Spleen (tissue), 11 donors: ENCODE measurements at regions not wholly inside any gene's neighbourhood (a gene's known extent, or its start where the extent isn't known, plus 50 kb on each side); places are given as distances from the start of the nearest gene placed in this dataset.

ENCODE experiments used
- DNase-seq: peaks from one replicate; pipeline ENCODE4 v3.0.0-alpha.2; 2020
- H3K27ac ChIP-seq, 8 donors: fragments of 200-600 bp; sonication (generic) in 7 of 8; 1 replicate in 4 of 8; 2 replicates in 4 of 8; pipeline versions ENCODE4 v1.5.0 to v1.8.0; 2016 to 2021; ENCODE audit warnings: inconsistent platforms in 4 of 8, mild to moderate bottlenecking in 4 of 8, moderate library complexity in 1 of 8
- H3K27me3 ChIP-seq, 7 donors: fragments of 200-600 bp; sonication (generic) in 6 of 7; replicated peaks in 1 of 7; 1 replicate in 4 of 7; 2 replicates in 3 of 7; pipeline versions ENCODE4 v1.5.0 to v1.8.0; 2016 to 2021; ENCODE audit warnings: inconsistent platforms in 3 of 7, mild to moderate bottlenecking in 1 of 7
- H3K36me3 ChIP-seq, 6 donors: fragments of 200-600 bp; sonication (generic) in 5 of 6; 1 replicate in 4 of 6; 2 replicates in 2 of 6; pipeline versions ENCODE4 v1.5.0 to v1.8.0; 2016 to 2021; ENCODE audit warnings: inconsistent platforms in 2 of 6
- H3K4me1 ChIP-seq, 6 donors: fragments of 200-600 bp; sonication (generic) in 5 of 6; 1 replicate in 3 of 6; 2 replicates in 3 of 6; pipeline versions ENCODE4 v1.5.0 to v1.8.0; 2016 to 2021; ENCODE audit warnings: inconsistent platforms in 3 of 6
- H3K4me3 ChIP-seq, 8 donors: fragments of 200-600 bp; sonication (generic) in 7 of 8; 1 replicate in 4 of 8; 2 replicates in 4 of 8; pipeline versions ENCODE4 v1.5.0 to v1.8.0; 2016 to 2021; ENCODE audit warnings: inconsistent platforms in 4 of 8, mild to moderate bottlenecking in 4 of 8, moderate library complexity in 2 of 8
- H3K9me3 ChIP-seq, 8 donors: fragments of 200-600 bp; sonication (generic) in 7 of 8; 1 replicate in 4 of 8; 2 replicates in 4 of 8; pipeline versions ENCODE4 v1.5.0 to v1.8.0; 2016 to 2021; ENCODE audit warnings: inconsistent platforms in 4 of 8
- POLR2A ChIP-seq, 3 donors: fragments of 450-650 bp; IDR thresholded peaks; one replicate each; pipeline ENCODE4 v1.5.1; 2017; ENCODE audit warnings: antibody characterized with exemption in 3 of 3, mild to moderate bottlenecking in 1 of 3
- POLR2AphosphoS5 ChIP-seq, 3 donors: sonication (generic); formaldehyde crosslinking; IDR thresholded peaks; one replicate each; pipeline ENCODE4 v1.5.1; 2017; ENCODE audit warnings: antibody characterized with exemption in 3 of 3
- WGBS, 5 donors: extraction: QIAGEN DNeasy Blood & Tissue Kit in 3 of 5; methylation state at CpG; one replicate each; pipeline versions ENCODE4 v1.1.5 to v1.1.7; 2013 to 2018; 5-methylcytosine and 5-hydroxymethylcytosine counted together
- intact Hi-C: fragments of 100-400 bp; cut with DNase I; formaldehyde crosslinking; loops from one replicate; pipeline ENCODE4 v1.15.0; 2023; ENCODE audit warnings: low total_unique reads
- TF ChIP-seq, protein P1 (sequence below), 11 experiments: fragments of 200-600 bp in 7 of 11; fragments of 450-650 bp in 4 of 11; sonication (generic) in 4 of 11; IDR thresholded peaks in 8 of 11; conservative IDR thresholded peaks in 3 of 11; 1 replicate in 7 of 11; 2 replicates in 4 of 11; pipeline versions ENCODE4 v1.4.0 to v1.8.0; 2016 to 2021; ENCODE audit warnings: antibody characterized with exemption in 11 of 11, inconsistent platforms in 4 of 11, mild to moderate bottlenecking in 1 of 11
- donor health status: healthy with polysubstance abuse.
- donor health status: DM: no; HTN: no; CAD: no; lungs with moderate emphysema.
- donor health status: DM: no; HTN: no; CAD: no.
- donor health status: Bipolar disorder and iron deficiency.
- donor health status: healthy.
- donor health status: DM: no; HTN: no; CAD: no.
- donor health status: DM: yes; HTN: yes; CAD: no.

DNA sequence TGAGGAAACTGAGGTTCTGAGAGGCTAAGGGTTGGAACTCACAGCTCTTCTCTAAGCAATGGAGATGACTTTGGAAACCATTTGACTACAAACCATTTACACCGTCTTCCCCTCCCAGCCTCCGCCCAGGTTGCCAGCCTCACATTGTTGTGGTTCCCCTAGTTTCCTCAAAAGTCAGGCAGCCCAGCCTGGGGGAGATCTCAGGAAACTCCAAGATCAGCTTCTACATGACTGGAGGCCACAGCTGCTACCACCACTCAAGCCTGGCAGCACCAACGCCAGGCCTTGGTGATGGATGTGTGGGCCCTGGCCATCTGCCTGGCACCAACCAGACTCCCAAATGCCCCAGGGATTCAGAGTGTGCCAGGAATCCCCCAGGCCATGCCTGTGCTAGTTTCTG, 207.9 kb downstream of the TSHZ3 start:
- Histone ChIP-seq H3K4me3 (no peak overlapping the region), H3K36me3 (no peaks in the 10 kb centered on the region), H3K27me3 (no peaks in the 10 kb centered on the region), H3K4me1 (peaks cover 0 to 3% (median 0%) of the 10 kb centered on the region in 6 donors), H3K9me3 (no peaks in the 10 kb centered on the region), H3K27ac (peak overlapping the region in 2 of 8 donors; percentile 1 to 43)
- 49 to 69% (median 53%) methylated on average over 3 of the region's 3 CpGs for WGBS, 5 donors
- intact Hi-C loops, result no loop called here
- DNase-seq, result no peak
- TF ChIP-seq POLR2AphosphoS5 (IDR thresholded peaks at IDR 0.05), result no peak

DNA sequence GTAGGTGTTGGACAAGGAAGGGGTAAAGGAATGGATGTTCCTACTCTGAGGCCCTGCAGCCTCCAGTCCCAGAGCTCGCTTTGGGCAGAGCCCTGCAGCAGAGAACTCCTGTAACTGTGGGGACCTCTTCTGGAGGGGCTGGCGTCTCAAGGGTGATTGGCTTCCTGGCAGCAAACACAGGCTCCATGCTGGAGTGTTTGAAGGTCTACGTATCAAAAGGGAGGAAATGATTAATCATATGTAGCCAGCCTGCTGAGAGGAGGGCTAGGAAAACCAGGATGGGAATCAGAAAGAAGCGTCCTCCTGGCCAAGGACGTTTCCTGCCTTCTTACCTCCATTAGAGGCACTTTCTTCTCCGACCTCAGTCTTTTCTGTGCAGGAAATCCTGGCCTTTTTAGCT, 208.5 kb downstream of the TSHZ3 start:
- H3K4me1 ChIP-seq, result peaks cover 0 to 3% (median 0%) of the 10 kb centered on the region in 6 donors
- H3K9me3 ChIP-seq, result no peaks in the 10 kb centered on the region
- H3K27ac ChIP-seq, result peak overlapping the region in 2 of 8 donors; percentile 1 to 43
- no peak overlapping the region for H3K4me3 ChIP-seq
- no peaks in the 10 kb centered on the region for H3K27me3 ChIP-seq
- TF ChIP-seq POLR2A (IDR thresholded peaks at IDR 0.05), result no peak
- TF ChIP-seq POLR2AphosphoS5 (IDR thresholded peaks at IDR 0.05), result peak in 1 of 3 donors; percentile 31
- TF ChIP-seq, protein P1, sequence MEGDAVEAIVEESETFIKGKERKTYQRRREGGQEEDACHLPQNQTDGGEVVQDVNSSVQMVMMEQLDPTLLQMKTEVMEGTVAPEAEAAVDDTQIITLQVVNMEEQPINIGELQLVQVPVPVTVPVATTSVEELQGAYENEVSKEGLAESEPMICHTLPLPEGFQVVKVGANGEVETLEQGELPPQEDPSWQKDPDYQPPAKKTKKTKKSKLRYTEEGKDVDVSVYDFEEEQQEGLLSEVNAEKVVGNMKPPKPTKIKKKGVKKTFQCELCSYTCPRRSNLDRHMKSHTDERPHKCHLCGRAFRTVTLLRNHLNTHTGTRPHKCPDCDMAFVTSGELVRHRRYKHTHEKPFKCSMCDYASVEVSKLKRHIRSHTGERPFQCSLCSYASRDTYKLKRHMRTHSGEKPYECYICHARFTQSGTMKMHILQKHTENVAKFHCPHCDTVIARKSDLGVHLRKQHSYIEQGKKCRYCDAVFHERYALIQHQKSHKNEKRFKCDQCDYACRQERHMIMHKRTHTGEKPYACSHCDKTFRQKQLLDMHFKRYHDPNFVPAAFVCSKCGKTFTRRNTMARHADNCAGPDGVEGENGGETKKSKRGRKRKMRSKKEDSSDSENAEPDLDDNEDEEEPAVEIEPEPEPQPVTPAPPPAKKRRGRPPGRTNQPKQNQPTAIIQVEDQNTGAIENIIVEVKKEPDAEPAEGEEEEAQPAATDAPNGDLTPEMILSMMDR (IDR thresholded peaks at IDR 0.05 in 8 of 11, conservative IDR thresholded peaks at IDR 0.05 in 3 of 11), result peak in 1 of 11 experiments; percentile 14
- WGBS, 5 donors, result 31 to 37% (median 36%) methylated on average over 6 of the region's 6 CpGs
- DNase-seq, result no peak
- H3K36me3 ChIP-seq, result no peaks in the 10 kb centered on the region
- intact Hi-C loops, result no loop called here

DNA sequence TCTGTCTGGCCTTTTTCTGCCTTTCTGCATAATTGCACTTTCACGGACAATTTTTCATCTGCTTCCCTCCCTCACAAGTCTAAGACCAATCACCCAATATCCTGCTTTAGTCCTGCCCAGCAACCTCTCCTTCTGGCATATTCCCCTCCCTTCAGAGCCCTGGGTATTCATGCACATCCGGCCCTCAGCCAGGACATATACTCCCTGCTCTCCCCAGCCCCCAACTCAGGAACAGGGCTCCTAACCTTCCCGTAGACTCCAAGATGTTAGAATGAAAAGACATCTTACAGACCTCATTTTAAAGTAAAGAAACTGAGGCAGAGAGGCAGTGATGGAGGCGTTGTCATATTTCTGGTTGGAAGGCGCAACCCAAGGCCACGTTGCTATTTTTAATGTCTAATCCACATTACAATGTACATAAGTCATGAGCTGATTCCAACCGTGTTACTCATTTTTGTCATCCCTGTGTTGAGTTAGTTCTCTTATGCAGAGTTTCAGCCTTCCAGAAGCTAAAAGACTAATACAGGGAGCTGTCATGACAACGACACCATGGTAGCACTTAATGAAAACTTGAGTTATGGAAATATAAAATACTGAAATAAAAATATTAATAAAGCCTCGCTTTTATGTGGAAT, 209.2 kb downstream of the TSHZ3 start:
- TF ChIP-seq POLR2AphosphoS5 (IDR thresholded peaks at IDR 0.05) (no peak), POLR2A (IDR thresholded peaks at IDR 0.05) (no peak)
- TF ChIP-seq, protein P1 (IDR thresholded peaks at IDR 0.05 in 8 of 11, conservative IDR thresholded peaks at IDR 0.05 in 3 of 11), result no peak
- Histone ChIP-seq H3K27me3 (no peaks in the 10 kb centered on the region), H3K27ac (no peak overlapping the region), H3K36me3 (no peaks in the 10 kb centered on the region), H3K9me3 (no peaks in the 10 kb centered on the region), H3K4me1 (peaks cover 0 to 3% (median 0%) of the 10 kb centered on the region in 6 donors), H3K4me3 (no peak overlapping the region)
- 78 to 84% (median 80%) methylated on average over 9 of the region's 9 CpGs for WGBS, 5 donors
- intact Hi-C loops, result no loop called here
- DNase-seq, result no peak

DNA sequence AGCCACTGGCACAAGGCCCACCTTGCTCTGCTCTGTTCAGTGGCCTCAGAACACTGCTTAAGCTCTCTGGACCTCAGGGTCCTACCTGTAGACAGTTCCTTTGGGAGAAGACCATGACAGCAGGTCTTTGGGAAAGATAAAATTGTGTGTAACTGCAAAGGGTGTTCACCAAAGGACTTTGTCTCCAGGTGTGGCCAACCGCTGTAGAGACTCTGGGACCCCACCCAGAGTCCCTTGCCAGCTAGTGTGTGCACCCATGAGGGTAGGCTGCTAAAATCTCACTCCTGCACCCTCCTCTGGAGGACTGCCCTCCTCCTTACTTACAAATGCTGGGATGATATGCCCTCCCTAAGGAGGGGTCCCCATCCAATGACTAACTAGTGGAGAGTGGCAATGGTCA, 211.2 kb downstream of the TSHZ3 start:
- WGBS, 5 donors, result 80 to 100% (median 90%) methylated on average over 1 of the region's 1 CpG
- Histone ChIP-seq H3K4me1 (peaks cover 0 to 3% (median 0%) of the 10 kb centered on the region in 6 donors), H3K27ac (no peak overlapping the region), H3K36me3 (no peaks in the 10 kb centered on the region), H3K27me3 (no peaks in the 10 kb centered on the region), H3K9me3 (no peaks in the 10 kb centered on the region), H3K4me3 (no peak overlapping the region)
- no peak for DNase-seq
- intact Hi-C loops, result no loop called here
- TF ChIP-seq POLR2AphosphoS5 (IDR thresholded peaks at IDR 0.05), result no peak
- TF ChIP-seq, protein P1 (IDR thresholded peaks at IDR 0.05 in 8 of 11, conservative IDR thresholded peaks at IDR 0.05 in 3 of 11), result no peak
- TF ChIP-seq POLR2A (IDR thresholded peaks at IDR 0.05), result no peak
